ENCODE measurements at regions not wholly inside any gene's neighbourhood (a gene's known extent, or its start where the extent isn't known, plus 50 kb on each side); places are given as distances from the start of the nearest gene placed in this dataset.
"Not testable (repeated sequence)": the region's sequence is repeated elsewhere in the genome, so short reads cannot be mapped to it uniquely, and the experiment has no call there.

DNA sequence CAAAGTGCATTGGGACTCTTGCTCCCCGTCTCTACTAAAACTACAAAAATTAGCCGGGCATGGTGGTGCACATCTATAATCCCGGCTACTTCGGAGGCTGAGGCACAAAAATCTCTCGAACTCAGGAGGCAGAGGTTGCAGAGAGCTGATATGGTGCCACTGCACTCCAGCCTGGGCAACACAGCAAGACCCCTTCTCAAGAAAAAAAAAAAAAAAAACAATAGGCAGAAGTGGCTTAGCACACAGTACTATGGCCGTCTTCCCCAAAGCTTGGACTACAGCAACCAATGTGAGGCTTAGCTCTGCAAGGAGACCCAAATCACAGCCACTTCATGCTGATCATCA lies 162.8 kb upstream of the PRDX4 start:
- TF ChIP-seq TAF1 (IDR thresholded peaks at IDR 0.05; ENCODE audit: borderline replicate concordance, low read depth, low read length) (no peak), POLR2AphosphoS5 (IDR thresholded peaks at IDR 0.05; ENCODE audit: low read depth, low read length) (no peak), POLR2A (IDR thresholded peaks at IDR 0.05; ENCODE audit: low read depth, low read length) (no peak)
- FAIRE-seq = no peak

GRCh38 chrX:23504895-23505294 lies 162.4 kb upstream of the PRDX4 start:
- DNase-seq (ENCODE audit: insufficient read length) (no peak), FAIRE-seq (no peak)
- TF ChIP-seq POLR2A (IDR thresholded peaks at IDR 0.05; ENCODE audit: low read depth, low read length) = no peak
- no peak for TF ChIP-seq TAF1 (IDR thresholded peaks at IDR 0.05; ENCODE audit: borderline replicate concordance, low read depth, low read length)
- TF ChIP-seq POLR2AphosphoS5 (IDR thresholded peaks at IDR 0.05; ENCODE audit: low read depth, low read length) = no peak

More for the DNA sequence above, 162.8 kb upstream of the PRDX4 start:
- DNase-seq (ENCODE audit: insufficient read length) = no peak

GRCh38 chrX:23505531-23506303 lies 161.6 kb upstream of the PRDX4 start:
- DNase-seq (ENCODE audit: insufficient read length) (no peak), FAIRE-seq (no peak)

DNA sequence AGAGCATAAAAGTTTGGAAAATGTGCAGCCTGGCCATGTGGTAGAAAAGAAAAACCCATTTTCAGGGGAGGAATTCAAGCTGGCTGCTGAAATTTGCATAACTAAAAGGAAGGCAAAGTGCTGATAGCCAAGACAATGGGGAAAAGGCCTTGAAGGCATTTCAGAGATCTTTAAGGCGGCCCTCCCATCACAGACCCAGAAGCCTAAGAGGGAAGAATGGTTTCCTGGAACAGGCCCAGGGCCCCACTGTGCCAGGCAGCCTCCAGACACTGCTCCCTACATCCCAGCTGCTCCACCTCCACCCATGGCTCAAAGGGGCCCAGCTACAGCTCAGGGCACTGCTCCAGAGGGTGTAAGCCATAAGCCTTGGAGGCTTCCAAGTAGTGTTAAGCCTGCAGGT lies 158.0 kb upstream of the PRDX4 start:
- DNase-seq (ENCODE audit: insufficient read length) (no peak), FAIRE-seq (no peak)
- no peak for TF ChIP-seq POLR2AphosphoS5 (IDR thresholded peaks at IDR 0.05; ENCODE audit: low read depth, low read length)
- no peak for TF ChIP-seq TAF1 (IDR thresholded peaks at IDR 0.05; ENCODE audit: borderline replicate concordance, low read depth, low read length)
- TF ChIP-seq POLR2A (IDR thresholded peaks at IDR 0.05; ENCODE audit: low read depth, low read length) = no peak

More at GRCh38 chrX:23505531-23506303, 161.6 kb upstream of the PRDX4 start:
- TF ChIP-seq TAF1 (IDR thresholded peaks at IDR 0.05; ENCODE audit: borderline replicate concordance, low read depth, low read length) (no peak), POLR2A (IDR thresholded peaks at IDR 0.05; ENCODE audit: low read depth, low read length) (no peak), POLR2AphosphoS5 (IDR thresholded peaks at IDR 0.05; ENCODE audit: low read depth, low read length) (no peak)

- no peak for FAIRE-seq
- no peak for DNase-seq (ENCODE audit: insufficient read length)
These were observed 155.5 kb upstream of the PRDX4 start for GRCh38 chrX:23511793-23512192.

GRCh38 chrX:23513121-23513520 lies 154.2 kb upstream of the PRDX4 start:
- FAIRE-seq = no peak
- DNase-seq (ENCODE audit: insufficient read length) = no peak
- TF ChIP-seq POLR2A (IDR thresholded peaks at IDR 0.05; ENCODE audit: low read depth, low read length) (no peak), POLR2AphosphoS5 (IDR thresholded peaks at IDR 0.05; ENCODE audit: low read depth, low read length) (no peak), TAF1 (IDR thresholded peaks at IDR 0.05; ENCODE audit: borderline replicate concordance, low read depth, low read length) (no peak)

More at GRCh38 chrX:23511793-23512192, 155.5 kb upstream of the PRDX4 start:
- no peak for TF ChIP-seq TAF1 (IDR thresholded peaks at IDR 0.05; ENCODE audit: borderline replicate concordance, low read depth, low read length)
- no peak for TF ChIP-seq POLR2AphosphoS5 (IDR thresholded peaks at IDR 0.05; ENCODE audit: low read depth, low read length)
- TF ChIP-seq POLR2A (IDR thresholded peaks at IDR 0.05; ENCODE audit: low read depth, low read length) = no peak

DNA sequence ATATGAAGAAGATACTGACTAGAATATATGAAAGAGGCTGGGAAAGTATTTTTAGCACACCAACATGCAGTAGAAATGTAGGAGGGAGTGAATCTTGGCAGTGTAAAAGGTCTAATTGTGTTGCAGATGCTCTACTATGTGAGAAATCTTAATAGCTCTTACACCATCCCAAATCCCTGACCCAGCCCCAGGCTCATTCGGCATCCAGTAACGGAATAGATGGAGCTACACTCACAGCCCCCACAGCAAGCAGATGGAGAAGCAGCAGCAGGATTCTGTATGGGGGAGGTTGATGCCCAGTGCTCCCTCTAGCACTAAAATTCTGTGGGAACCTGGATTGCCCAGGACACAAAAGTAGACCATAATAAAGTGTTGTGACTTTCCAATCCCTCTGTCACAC lies 153.2 kb upstream of the PRDX4 start:
- DNase-seq (ENCODE audit: insufficient read length) (no peak), FAIRE-seq (no peak)
- no peak for TF ChIP-seq POLR2A (IDR thresholded peaks at IDR 0.05; ENCODE audit: low read depth, low read length)
- no peak for TF ChIP-seq TAF1 (IDR thresholded peaks at IDR 0.05; ENCODE audit: borderline replicate concordance, low read depth, low read length)
- no peak for TF ChIP-seq POLR2AphosphoS5 (IDR thresholded peaks at IDR 0.05; ENCODE audit: low read depth, low read length)

- DNase-seq (ENCODE audit: insufficient read length) (no peak), FAIRE-seq (no peak)
- TF ChIP-seq POLR2AphosphoS5 (IDR thresholded peaks at IDR 0.05; ENCODE audit: low read depth, low read length) (no peak), TAF1 (IDR thresholded peaks at IDR 0.05; ENCODE audit: borderline replicate concordance, low read depth, low read length) (no peak), POLR2A (IDR thresholded peaks at IDR 0.05; ENCODE audit: low read depth, low read length) (no peak)
These were observed 152.3 kb upstream of the PRDX4 start for GRCh38 chrX:23515028-23515427.

DNA sequence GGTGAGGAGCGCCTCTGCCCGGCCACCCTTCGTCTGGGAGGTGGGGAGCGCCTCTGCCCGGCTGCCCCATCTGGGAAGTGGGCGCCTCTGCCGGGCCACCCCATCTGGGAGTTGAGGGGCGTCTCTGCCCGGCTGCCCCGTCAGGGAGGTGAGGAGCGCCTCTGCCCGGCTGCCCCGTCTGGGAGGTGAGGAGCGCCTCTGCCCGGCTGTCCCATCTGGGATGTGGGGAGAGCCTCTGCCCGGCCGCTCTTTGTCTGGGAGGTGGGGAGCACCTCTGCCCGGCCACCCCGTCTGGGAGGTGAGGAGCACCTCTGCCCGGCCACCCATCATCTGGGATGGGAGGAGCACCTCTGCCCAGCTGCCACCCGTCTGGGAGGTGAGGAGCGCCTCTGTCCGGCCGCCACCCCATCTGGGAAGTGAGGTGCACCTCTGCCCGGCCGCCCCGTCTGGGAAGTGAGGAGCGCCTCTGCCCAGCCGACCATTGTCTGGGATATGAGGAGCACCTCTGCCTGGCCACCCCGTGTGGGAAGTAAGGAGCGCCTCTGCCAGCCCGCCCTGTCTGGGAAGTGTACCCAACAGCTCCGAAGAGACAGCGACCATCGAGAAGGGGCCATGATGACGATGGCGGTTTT lies 144.2 kb upstream of the PRDX4 start:
- DNase-seq (ENCODE audit: insufficient read length); FAIRE-seq: not testable (repeated sequence)

- TF ChIP-seq POLR2AphosphoS5 (IDR thresholded peaks at IDR 0.05; ENCODE audit: low read depth, low read length) = no peak
- no peak for FAIRE-seq
- no peak for DNase-seq (ENCODE audit: insufficient read length)
These were observed 142.8 kb upstream of the PRDX4 start for GRCh38 chrX:23524467-23524866.

DNA sequence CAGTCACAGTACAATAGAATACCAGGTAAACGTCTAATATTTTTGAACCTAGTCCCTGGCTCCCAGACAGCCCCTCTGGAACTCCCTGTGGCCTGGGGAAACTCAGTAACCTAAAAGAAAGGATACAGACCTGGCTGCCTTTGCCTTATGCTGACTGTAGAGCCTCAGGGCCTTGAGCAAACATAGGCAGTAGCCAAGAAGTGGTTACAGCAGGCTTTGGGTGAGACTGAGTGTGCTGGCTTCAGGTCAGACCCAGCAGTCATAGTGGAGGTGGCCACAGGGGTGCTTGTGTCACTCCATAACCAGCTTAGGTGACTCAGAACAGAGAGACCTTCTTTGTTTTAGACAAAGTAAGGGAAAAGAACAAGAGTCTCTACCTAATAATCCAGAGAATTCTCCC lies 141.8 kb upstream of the PRDX4 start:
- FAIRE-seq = no peak
- no peak for TF ChIP-seq POLR2AphosphoS5 (IDR thresholded peaks at IDR 0.05; ENCODE audit: low read depth, low read length)
- no peak for TF ChIP-seq POLR2A (IDR thresholded peaks at IDR 0.05; ENCODE audit: low read depth, low read length)
- TF ChIP-seq TAF1 (IDR thresholded peaks at IDR 0.05; ENCODE audit: borderline replicate concordance, low read depth, low read length) = no peak
- DNase-seq (ENCODE audit: insufficient read length) = no peak

- no peak for TF ChIP-seq POLR2A (IDR thresholded peaks at IDR 0.05; ENCODE audit: low read depth, low read length)
- no peak for TF ChIP-seq TAF1 (IDR thresholded peaks at IDR 0.05; ENCODE audit: borderline replicate concordance, low read depth, low read length)
- no peak for TF ChIP-seq POLR2AphosphoS5 (IDR thresholded peaks at IDR 0.05; ENCODE audit: low read depth, low read length)
- FAIRE-seq = no peak
These were observed 126.8 kb upstream of the PRDX4 start for GRCh38 chrX:23540532-23540931.

More at GRCh38 chrX:23540532-23540931, 126.8 kb upstream of the PRDX4 start:
- no peak for DNase-seq (ENCODE audit: insufficient read length)
